B cell (primary cell): ENCODE measurements at regions not wholly inside any gene's neighbourhood (a gene's known extent, or its start where the extent isn't known, plus 50 kb on each side); places are given as distances from the start of the nearest gene placed in this dataset.

Source experiments
- ATAC-seq: fragments of 200-7000 bp; cut with Tn5 transposase; one replicate; pipeline ENCODE4 v1.10.0; 2021; ENCODE audit warnings: low read depth, mild to moderate bottlenecking, moderate number of reproducible peaks, moderate library complexity
- CTCF ChIA-PET: fragments of 350-600 bp; sonication (Branson Sonifier 250); formaldehyde crosslinking; loops from one replicate; lab custom pipeline; 2021; ENCODE audit warnings: antibody characterized with exemption, inconsistent platforms; lab: Charles Lee
- POLR2A ChIA-PET: fragments of 350-600 bp; sonication (Branson Sonifier 250); formaldehyde crosslinking; loops from one replicate; lab custom pipeline; 2021; ENCODE audit warnings: antibody characterized with exemption; lab: Charles Lee
- DNase-seq: peaks from one replicate; pipeline ENCODE4 v3.0.0; 2013
- H2AFZ ChIP-seq: 2 replicates; pipeline ENCODE4 v1.6.1; 2012; ENCODE audit warnings: mild to moderate bottlenecking, low read depth, low read length; ENCODE audit not compliant: insufficient read depth, poor library complexity, severe bottlenecking
- H3K27ac ChIP-seq, 2 donors: 1 replicate in 1 of 2; 2 replicates in 1 of 2; pipeline ENCODE4 v1.5.1; 2012 to 2013; ENCODE audit warnings: low read length in 2 of 2, mild to moderate bottlenecking in 2 of 2, moderate library complexity in 1 of 2
- H3K27me3 ChIP-seq, 4 experiments: fragments of 200-600 bp in 1 of 4; sonication (generic) in 1 of 4; replicated peaks in 1 of 4; 1 replicate in 2 of 4; 2 replicates in 2 of 4; pipeline versions ENCODE4 v1.6.1 to v1.7.0; 2013 to 2016; ENCODE audit warnings: low read length in 3 of 4, mild to moderate bottlenecking in 2 of 4, mixed read lengths in 1 of 4, moderate library complexity in 1 of 4; ENCODE audit not compliant: insufficient read depth in 4 of 4, control insufficient read depth in 3 of 4; ENCODE audit errors: control extremely low read depth in 1 of 4
- H3K36me3 ChIP-seq, 2 experiments: replicated peaks in 1 of 2; 1 replicate in 1 of 2; 2 replicates in 1 of 2; pipeline versions ENCODE4 v1.6.1 to v1.7.1; 2013; ENCODE audit warnings: low read length in 1 of 2; ENCODE audit not compliant: insufficient read depth in 2 of 2, control insufficient read depth in 1 of 2; ENCODE audit errors: control extremely low read depth in 1 of 2, extremely low read depth in 1 of 2
- H3K4me1 ChIP-seq, 2 donors: fragments of 200-600 bp in 1 of 2; sonication (generic) in 1 of 2; 1 replicate in 1 of 2; 2 replicates in 1 of 2; pipeline versions ENCODE4 v1.5.1 to v1.6.1; 2013 to 2017; ENCODE audit warnings: low read length in 2 of 2; ENCODE audit not compliant: control insufficient read depth in 2 of 2, insufficient read depth in 2 of 2
- H3K4me2 ChIP-seq: replicated peaks from 2 replicates; pipeline ENCODE3; 2012; ENCODE audit warnings: mild to moderate bottlenecking, low read depth, low read length; ENCODE audit not compliant: poor library complexity, severe bottlenecking
- H3K4me3 ChIP-seq, 5 experiments: fragments of 200-600 bp in 1 of 5; sonication (generic) in 1 of 5; 1 replicate in 3 of 5; 2 replicates in 2 of 5; pipeline versions ENCODE4 v1.5.1 to v1.7.0; 2011 to 2016; ENCODE audit warnings: low read length in 4 of 5, mild to moderate bottlenecking in 4 of 5, low read depth in 2 of 5, control low read depth in 1 of 5, moderate library complexity in 1 of 5; ENCODE audit not compliant: insufficient read depth in 1 of 5; ENCODE audit errors: control extremely low read depth in 1 of 5, extremely low read depth in 1 of 5
- H3K79me2 ChIP-seq: fragments of 200-600 bp; sonication (generic); one replicate; pipeline ENCODE4 v1.6.0; 2016; ENCODE audit warnings: low read length; ENCODE audit not compliant: control insufficient read depth, insufficient read depth
- H3K9ac ChIP-seq: fragments of 200-600 bp; sonication (generic); 2 replicates; pipeline ENCODE4 v1.6.1; 2017; ENCODE audit warnings: mild to moderate bottlenecking, low read length, moderate library complexity
- H3K9me3 ChIP-seq, 3 donors: one replicate each; pipeline versions ENCODE4 v1.6.1 to v1.7.1; 2013; ENCODE audit warnings: low read length in 2 of 3; ENCODE audit not compliant: control insufficient read depth in 2 of 3, insufficient read depth in 1 of 3; ENCODE audit errors: control extremely low read depth in 1 of 3
- H4K20me1 ChIP-seq: 2 replicates; pipeline ENCODE4 v1.6.0; 2012; ENCODE audit warnings: mild to moderate bottlenecking, low read length; ENCODE audit not compliant: insufficient read depth, control insufficient read depth, poor library complexity, severe bottlenecking
- H3K27ac Mint-ChIP-seq: one replicate; pipeline ENCODE4 v1.8.0; 2021; ENCODE audit warnings: mixed read lengths
- H3K27me3 Mint-ChIP-seq: one replicate; pipeline ENCODE4 v1.8.0; 2021; ENCODE audit warnings: mixed read lengths
- H3K4me1 Mint-ChIP-seq: one replicate; pipeline ENCODE4 v1.8.0; 2021; ENCODE audit warnings: mixed read lengths
- H3K4me3 Mint-ChIP-seq: one replicate; pipeline ENCODE4 v1.8.0; 2021; ENCODE audit warnings: mixed read lengths
- H3K9me3 Mint-ChIP-seq: one replicate; pipeline ENCODE4 v1.8.0; 2022; ENCODE audit warnings: mixed read lengths; ENCODE audit not compliant: insufficient read depth
- EZH2 ChIP-seq: IDR thresholded peaks from 2 replicates; pipeline ENCODE4 v1.6.1; 2012; ENCODE audit warnings: borderline replicate concordance, low read depth, mild to moderate bottlenecking, moderate library complexity, low read length; ENCODE audit not compliant: insufficient read depth, poor library complexity, severe bottlenecking
- WGBS: methylation state at CpG from one replicate; pipeline ENCODE4 v1.1.5; 2013; ENCODE audit warnings: missing lambda C conversion rate; ENCODE audit not compliant: insufficient coverage; 5-methylcytosine and 5-hydroxymethylcytosine counted together
- intact Hi-C: fragments of 100-400 bp; cut with micrococcal nuclease; formaldehyde crosslinking; loops from one replicate; pipeline ENCODE4 v1.10.0; 2022
- TF ChIP-seq, protein P1 (sequence below): fragments of 200-600 bp; IDR thresholded peaks from one replicate; pipeline ENCODE4 v1.8.0; 2022; ENCODE audit warnings: antibody characterized with exemption, mild to moderate bottlenecking

- DNase-seq (no peak), ATAC-seq (no peak)
- Histone ChIP-seq H2AFZ (no peak overlapping the region), H3K4me2 (no peak overlapping the region), H3K4me3 (no peak overlapping the region), H4K20me1 (no peaks in the 10 kb centered on the region), H3K9ac (no peak overlapping the region), H3K27me3 (no peaks in the 10 kb centered on the region), H3K79me2 (no peaks in the 10 kb centered on the region), H3K36me3 (no peaks in the 10 kb centered on the region), H3K4me1 (no peaks in the 10 kb centered on the region), H3K27ac (no peak overlapping the region), H3K9me3 (no peaks in the 10 kb centered on the region)
- no peak overlapping the region for H3K27ac Mint-ChIP-seq
- no CpG with 5 or more reads among the region's 1 CpG for WGBS
- H3K4me1 Mint-ChIP-seq = no peaks in the 10 kb centered on the region
- intact Hi-C loops = no loop called here
- H3K4me3 Mint-ChIP-seq = no peak overlapping the region
- peaks cover 26% of the 10 kb centered on the region for H3K27me3 Mint-ChIP-seq
- ChIA-PET POLR2A (no interaction called here), CTCF (no interaction called here)
- TF ChIP-seq EZH2 = no peak
- TF ChIP-seq, protein P1, sequence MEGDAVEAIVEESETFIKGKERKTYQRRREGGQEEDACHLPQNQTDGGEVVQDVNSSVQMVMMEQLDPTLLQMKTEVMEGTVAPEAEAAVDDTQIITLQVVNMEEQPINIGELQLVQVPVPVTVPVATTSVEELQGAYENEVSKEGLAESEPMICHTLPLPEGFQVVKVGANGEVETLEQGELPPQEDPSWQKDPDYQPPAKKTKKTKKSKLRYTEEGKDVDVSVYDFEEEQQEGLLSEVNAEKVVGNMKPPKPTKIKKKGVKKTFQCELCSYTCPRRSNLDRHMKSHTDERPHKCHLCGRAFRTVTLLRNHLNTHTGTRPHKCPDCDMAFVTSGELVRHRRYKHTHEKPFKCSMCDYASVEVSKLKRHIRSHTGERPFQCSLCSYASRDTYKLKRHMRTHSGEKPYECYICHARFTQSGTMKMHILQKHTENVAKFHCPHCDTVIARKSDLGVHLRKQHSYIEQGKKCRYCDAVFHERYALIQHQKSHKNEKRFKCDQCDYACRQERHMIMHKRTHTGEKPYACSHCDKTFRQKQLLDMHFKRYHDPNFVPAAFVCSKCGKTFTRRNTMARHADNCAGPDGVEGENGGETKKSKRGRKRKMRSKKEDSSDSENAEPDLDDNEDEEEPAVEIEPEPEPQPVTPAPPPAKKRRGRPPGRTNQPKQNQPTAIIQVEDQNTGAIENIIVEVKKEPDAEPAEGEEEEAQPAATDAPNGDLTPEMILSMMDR = no peak
- no peaks in the 10 kb centered on the region for H3K9me3 Mint-ChIP-seq
These were observed 168.9 kb downstream of the DCK start for GRCh38 chr4:71162386-71162785.

GRCh38 chr4:71163317-71163716 lies 169.9 kb downstream of the DCK start:
- no peak overlapping the region for H3K4me3 ChIP-seq
- H3K4me3 Mint-ChIP-seq = no peak overlapping the region
- no peak overlapping the region for H2AFZ ChIP-seq
- no peak overlapping the region for H3K27ac ChIP-seq
- TF ChIP-seq, protein P1 = no peak
- CTCF ChIA-PET = no interaction called here
- no peak overlapping the region for H3K9ac ChIP-seq
- POLR2A ChIA-PET = no interaction called here
- no peaks in the 10 kb centered on the region for H3K9me3 Mint-ChIP-seq
- no peaks in the 10 kb centered on the region for H3K9me3 ChIP-seq
- no peak for DNase-seq
- intact Hi-C loops = no loop called here
- no peaks in the 10 kb centered on the region for H3K4me1 ChIP-seq
- no peaks in the 10 kb centered on the region for H3K36me3 ChIP-seq
- no peak overlapping the region for H3K27ac Mint-ChIP-seq
- H3K27me3 ChIP-seq = no peaks in the 10 kb centered on the region
- WGBS = no CpG with 5 or more reads among the region's 2 CpGs
- no peaks in the 10 kb centered on the region for H3K79me2 ChIP-seq
- H4K20me1 ChIP-seq = no peaks in the 10 kb centered on the region
- ATAC-seq = no peak
- H3K27me3 Mint-ChIP-seq = peaks cover 26% of the 10 kb centered on the region
- no peaks in the 10 kb centered on the region for H3K4me1 Mint-ChIP-seq
- no peak overlapping the region for H3K4me2 ChIP-seq
